ENCODE measurements at regions not wholly inside any gene's neighbourhood (a gene's known extent, or its start where the extent isn't known, plus 50 kb on each side); places are given as distances from the start of the nearest gene placed in this dataset.

GRCh38 chr2:172332507-172332906 lies 94.9 kb upstream of the ITGA6 start:
- TF ChIP-seq POLR2A (IDR thresholded peaks at IDR 0.05; ENCODE audit: low read depth) (no peak), CTCF (IDR thresholded peaks at IDR 0.05) (no peak), EP300 (IDR thresholded peaks at IDR 0.05) (no peak)
